HEK293 (cell line): ENCODE measurements at regions not wholly inside any gene's neighbourhood (a gene's known extent, or its start where the extent isn't known, plus 50 kb on each side); places are given as distances from the start of the nearest gene placed in this dataset.

Experiments used
- ZNF138 ChIP-seq: fragments of 450-650 bp; formaldehyde crosslinking; IDR thresholded peaks from 2 replicates; pipeline ENCODE4 v1.5.1; 2016; ENCODE audit warnings: missing biosample characterization, missing genetic modification characterization, borderline replicate concordance
- ZNF18 ChIP-seq: fragments of 450-650 bp; formaldehyde crosslinking; IDR thresholded peaks from 2 replicates; pipeline ENCODE4 v1.5.1; 2016; ENCODE audit warnings: missing biosample characterization, missing genetic modification characterization
- ZNF214 ChIP-seq: fragments of 450-650 bp; formaldehyde crosslinking; IDR thresholded peaks from 2 replicates; pipeline ENCODE4 v1.5.1; 2017; ENCODE audit warnings: missing biosample characterization, mild to moderate bottlenecking, missing genetic modification characterization, borderline replicate concordance
- TF ChIP-seq, protein P1 (sequence below): fragments of 450-650 bp; formaldehyde crosslinking; IDR thresholded peaks from 2 replicates; pipeline ENCODE4 v1.5.1; 2016; ENCODE audit warnings: missing biosample characterization, missing genetic modification characterization

DNA sequence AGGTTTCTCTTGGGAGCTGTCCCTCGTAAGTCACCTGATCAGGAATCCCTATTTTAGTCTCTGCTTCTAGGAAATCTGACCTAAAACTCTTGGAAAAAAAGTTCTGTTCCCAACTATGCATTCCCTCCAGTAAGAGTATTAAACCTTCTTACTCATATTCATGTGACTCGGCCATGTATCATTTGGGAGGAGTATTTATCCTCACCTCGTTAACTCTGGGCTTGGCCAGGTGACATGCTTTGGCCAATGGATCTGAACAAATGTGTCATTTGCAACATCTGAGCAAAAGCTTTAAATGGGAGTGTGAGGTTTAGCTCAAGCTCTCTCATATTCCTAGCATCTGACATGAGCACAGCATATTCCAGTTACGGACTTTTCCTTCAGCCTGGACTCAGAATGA lies 226.8 kb downstream of the NUAK1 start:
- TF ChIP-seq ZNF214 (tag by site-specific recombination) (no peak), ZNF138 (tag by site-specific recombination) (no peak), ZNF18 (no peak)
- TF ChIP-seq, protein P1, sequence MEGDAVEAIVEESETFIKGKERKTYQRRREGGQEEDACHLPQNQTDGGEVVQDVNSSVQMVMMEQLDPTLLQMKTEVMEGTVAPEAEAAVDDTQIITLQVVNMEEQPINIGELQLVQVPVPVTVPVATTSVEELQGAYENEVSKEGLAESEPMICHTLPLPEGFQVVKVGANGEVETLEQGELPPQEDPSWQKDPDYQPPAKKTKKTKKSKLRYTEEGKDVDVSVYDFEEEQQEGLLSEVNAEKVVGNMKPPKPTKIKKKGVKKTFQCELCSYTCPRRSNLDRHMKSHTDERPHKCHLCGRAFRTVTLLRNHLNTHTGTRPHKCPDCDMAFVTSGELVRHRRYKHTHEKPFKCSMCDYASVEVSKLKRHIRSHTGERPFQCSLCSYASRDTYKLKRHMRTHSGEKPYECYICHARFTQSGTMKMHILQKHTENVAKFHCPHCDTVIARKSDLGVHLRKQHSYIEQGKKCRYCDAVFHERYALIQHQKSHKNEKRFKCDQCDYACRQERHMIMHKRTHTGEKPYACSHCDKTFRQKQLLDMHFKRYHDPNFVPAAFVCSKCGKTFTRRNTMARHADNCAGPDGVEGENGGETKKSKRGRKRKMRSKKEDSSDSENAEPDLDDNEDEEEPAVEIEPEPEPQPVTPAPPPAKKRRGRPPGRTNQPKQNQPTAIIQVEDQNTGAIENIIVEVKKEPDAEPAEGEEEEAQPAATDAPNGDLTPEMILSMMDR, result no peak
